ENCODE measurements at regions not wholly inside any gene's neighbourhood (a gene's known extent, or its start where the extent isn't known, plus 50 kb on each side); places are given as distances from the start of the nearest gene placed in this dataset.

- Mint-ChIP-seq H3K27me3 (ENCODE audit: unreplicated experiment) (no peaks in the 10 kb centered on the region), H3K4me3 (ENCODE audit: low read depth, unreplicated experiment) (no peak overlapping the region), H3K9me3 (ENCODE audit: low read depth, unreplicated experiment) (peaks cover 2% of the 10 kb centered on the region), H3K4me1 (ENCODE audit: low read depth, unreplicated experiment) (no peaks in the 10 kb centered on the region), H3K36me3 (ENCODE audit: insufficient read depth, unreplicated experiment) (no peaks in the 10 kb centered on the region), H3K27ac (ENCODE audit: unreplicated experiment) (no peak overlapping the region)
- DNase-seq = no peak
- BruUV-seq (replicated peaks) = no TSS peak
- TF ChIP-seq CTCF (IDR thresholded peaks at IDR 0.05; ENCODE audit: unreplicated experiment) = no peak
- CTCF ChIA-PET = no interaction called here
- intact Hi-C loops (cut with micrococcal nuclease; ENCODE audit: unreplicated experiment) = no loop called here
Observed at GRCh38 chr4:63693321-63693720, 715.9 kb downstream of the TECRL start.

- CTCF ChIA-PET = no interaction called here
- Mint-ChIP-seq H3K27me3 (ENCODE audit: unreplicated experiment) (no peaks in the 10 kb centered on the region), H3K4me3 (ENCODE audit: low read depth, unreplicated experiment) (no peak overlapping the region), H3K36me3 (ENCODE audit: insufficient read depth, unreplicated experiment) (no peaks in the 10 kb centered on the region), H3K27ac (ENCODE audit: unreplicated experiment) (no peak overlapping the region), H3K9me3 (ENCODE audit: low read depth, unreplicated experiment) (no peaks in the 10 kb centered on the region), H3K4me1 (ENCODE audit: low read depth, unreplicated experiment) (no peaks in the 10 kb centered on the region)
- no TSS peak for BruUV-seq (replicated peaks)
- TF ChIP-seq CTCF (IDR thresholded peaks at IDR 0.05; ENCODE audit: unreplicated experiment) = no peak
- intact Hi-C loops (cut with micrococcal nuclease; ENCODE audit: unreplicated experiment) = no loop called here
- DNase-seq = no peak
Observed at GRCh38 chr4:63678358-63678931, 730.8 kb downstream of the TECRL start.

GRCh38 chr4:63670735-63671134 is 738.5 kb downstream of the TECRL start:
- peaks cover 4% of the 10 kb centered on the region for H3K9me3 Mint-ChIP-seq (ENCODE audit: low read depth, unreplicated experiment)
- H3K27ac Mint-ChIP-seq (ENCODE audit: unreplicated experiment) = no peak overlapping the region
- intact Hi-C loops (cut with micrococcal nuclease; ENCODE audit: unreplicated experiment) = no loop called here
- H3K4me3 Mint-ChIP-seq (ENCODE audit: low read depth, unreplicated experiment) = no peak overlapping the region
- TF ChIP-seq CTCF (IDR thresholded peaks at IDR 0.05; ENCODE audit: unreplicated experiment) = no peak
- H3K27me3 Mint-ChIP-seq (ENCODE audit: unreplicated experiment) = no peaks in the 10 kb centered on the region
- DNase-seq = no peak
- H3K4me1 Mint-ChIP-seq (ENCODE audit: low read depth, unreplicated experiment) = no peaks in the 10 kb centered on the region
- BruUV-seq (replicated peaks) = no TSS peak
- H3K36me3 Mint-ChIP-seq (ENCODE audit: insufficient read depth, unreplicated experiment) = no peaks in the 10 kb centered on the region
- CTCF ChIA-PET = no interaction called here

GRCh38 chr4:63663870-63664269 is 745.4 kb downstream of the TECRL start:
- no TSS peak for BruUV-seq (replicated peaks)
- intact Hi-C loops (cut with micrococcal nuclease; ENCODE audit: unreplicated experiment) = no loop called here
- H3K4me3 Mint-ChIP-seq (ENCODE audit: low read depth, unreplicated experiment) = no peak overlapping the region
- CTCF ChIA-PET = no interaction called here
- no peaks in the 10 kb centered on the region for H3K27me3 Mint-ChIP-seq (ENCODE audit: unreplicated experiment)
- DNase-seq = no peak
- no peak overlapping the region for H3K27ac Mint-ChIP-seq (ENCODE audit: unreplicated experiment)
- peaks cover 4% of the 10 kb centered on the region for H3K9me3 Mint-ChIP-seq (ENCODE audit: low read depth, unreplicated experiment)
- no peaks in the 10 kb centered on the region for H3K36me3 Mint-ChIP-seq (ENCODE audit: insufficient read depth, unreplicated experiment)
- no peak for TF ChIP-seq CTCF (IDR thresholded peaks at IDR 0.05; ENCODE audit: unreplicated experiment)
- no peaks in the 10 kb centered on the region for H3K4me1 Mint-ChIP-seq (ENCODE audit: low read depth, unreplicated experiment)
